Tibial artery (tissue), 4 donors: ENCODE measurements at regions not wholly inside any gene's neighbourhood (a gene's known extent, or its start where the extent isn't known, plus 50 kb on each side); places are given as distances from the start of the nearest gene placed in this dataset.

Source experiments
- DNase-seq, 2 donors: peaks; one replicate each; pipeline ENCODE4 v3.0.0-alpha.2; 2019
- H3K27ac ChIP-seq, 2 donors: fragments of 200-600 bp; sonication (generic) in 1 of 2; 1 replicate in 1 of 2; 2 replicates in 1 of 2; pipeline ENCODE4 v1.5.1; 2018 to 2019; ENCODE audit warnings: mild to moderate bottlenecking in 1 of 2
- H3K27me3 ChIP-seq, 2 donors: fragments of 200-600 bp; sonication (generic) in 1 of 2; one replicate each; pipeline versions ENCODE4 v1.5.1 to v1.6.0; 2016 to 2019
- H3K36me3 ChIP-seq, 3 donors: fragments of 200-600 bp; sonication (generic) in 2 of 3; one replicate each; pipeline ENCODE4 v1.5.1; 2016 to 2019; ENCODE audit warnings: mild to moderate bottlenecking in 2 of 3
- H3K4me1 ChIP-seq, 4 donors: fragments of 200-600 bp; sonication (generic) in 2 of 4; 1 replicate in 3 of 4; 2 replicates in 1 of 4; pipeline ENCODE4 v1.5.1; 2016 to 2019
- H3K4me3 ChIP-seq, 2 donors: fragments of 200-600 bp; sonication (generic) in 1 of 2; 1 replicate in 1 of 2; 2 replicates in 1 of 2; pipeline ENCODE4 v1.5.1; 2018 to 2019; ENCODE audit warnings: mild to moderate bottlenecking in 2 of 2
- H3K9me3 ChIP-seq, 3 donors: fragments of 200-600 bp; sonication (generic) in 1 of 3; one replicate each; pipeline ENCODE4 v1.5.1; 2016 to 2019
- CTCF ChIP-seq, 2 experiments: fragments of 200-600 bp in 1 of 2; fragments of 450-650 bp in 1 of 2; IDR thresholded peaks; one replicate each; pipeline ENCODE4 v1.5.1; 2017 to 2019; ENCODE audit warnings: antibody characterized with exemption in 2 of 2, mild to moderate bottlenecking in 1 of 2, moderate library complexity in 1 of 2
- intact Hi-C: fragments of 100-400 bp; cut with DNase I; formaldehyde crosslinking; loops from one replicate; pipeline ENCODE4 v1.15.0; 2023; ENCODE audit warnings: low total_unique reads

- TF ChIP-seq CTCF (IDR thresholded peaks at IDR 0.05) = no peak
- Histone ChIP-seq H3K4me3 (no peak overlapping the region), H3K9me3 (peaks cover 0 to 5% (median 0%) of the 10 kb centered on the region in 3 donors), H3K27ac (no peak overlapping the region), H3K36me3 (no peaks in the 10 kb centered on the region), H3K4me1 (no peaks in the 10 kb centered on the region), H3K27me3 (no peaks in the 10 kb centered on the region)
- intact Hi-C loops = no loop called here
- no peak for DNase-seq
These were observed 237.9 kb downstream of the KLHL4 start for GRCh38 chrX:87755493-87755892.

- no peaks in the 10 kb centered on the region for H3K36me3 ChIP-seq
- peaks cover 0 to 16% (median 8%) of the 10 kb centered on the region in 3 donors for H3K9me3 ChIP-seq
- no peaks in the 10 kb centered on the region for H3K4me1 ChIP-seq
- no peaks in the 10 kb centered on the region for H3K27me3 ChIP-seq
- no peak overlapping the region for H3K27ac ChIP-seq
- DNase-seq = no peak
- no peak for TF ChIP-seq CTCF (IDR thresholded peaks at IDR 0.05)
- no peak overlapping the region for H3K4me3 ChIP-seq
- intact Hi-C loops = no loop called here
These were observed 271.4 kb downstream of the KLHL4 start for GRCh38 chrX:87788976-87789375.

- Histone ChIP-seq H3K27ac (no peak overlapping the region), H3K27me3 (no peaks in the 10 kb centered on the region), H3K4me1 (no peaks in the 10 kb centered on the region), H3K4me3 (no peak overlapping the region), H3K36me3 (no peaks in the 10 kb centered on the region), H3K9me3 (no peaks in the 10 kb centered on the region)
- TF ChIP-seq CTCF (IDR thresholded peaks at IDR 0.05) = no peak
- no peak for DNase-seq
- intact Hi-C loops = no loop called here
These were observed 280.4 kb downstream of the KLHL4 start for GRCh38 chrX:87798039-87798438.

GRCh38 chrX:87805829-87806490, 288.4 kb downstream of the KLHL4 start:
- H3K4me1 ChIP-seq = peaks cover 0 to 18% (median 0%) of the 10 kb centered on the region in 4 donors
- no peak overlapping the region for H3K4me3 ChIP-seq
- no peaks in the 10 kb centered on the region for H3K36me3 ChIP-seq
- H3K27ac ChIP-seq = peak overlapping the region; percentile 41 to 55
- TF ChIP-seq CTCF (IDR thresholded peaks at IDR 0.05) = no peak
- intact Hi-C loops = no loop called here
- no peaks in the 10 kb centered on the region for H3K27me3 ChIP-seq
- no peaks in the 10 kb centered on the region for H3K9me3 ChIP-seq
- DNase-seq = no peak

- H3K36me3 ChIP-seq = no peaks in the 10 kb centered on the region
- H3K27me3 ChIP-seq = no peaks in the 10 kb centered on the region
- peaks cover 0 to 18% (median 0%) of the 10 kb centered on the region in 4 donors for H3K4me1 ChIP-seq
- no peak overlapping the region for H3K4me3 ChIP-seq
- DNase-seq = no peak
- TF ChIP-seq CTCF (IDR thresholded peaks at IDR 0.05) = no peak
- H3K9me3 ChIP-seq = no peaks in the 10 kb centered on the region
- intact Hi-C loops = no loop called here
- H3K27ac ChIP-seq = no peak overlapping the region
These were observed 291.1 kb downstream of the KLHL4 start for GRCh38 chrX:87808576-87809243.
